ENCODE measurements at regions not wholly inside any gene's neighbourhood (a gene's known extent, or its start where the extent isn't known, plus 50 kb on each side); places are given as distances from the start of the nearest gene placed in this dataset.

GRCh38 chr12:78795934-78796445 lies 68.6 kb upstream of the SYT1 start:
- no peak overlapping the region for H3K27ac ChIP-seq
- DNase-seq (ENCODE audit: low spot score): peak; percentile 1
- ChIA-PET CTCF (no interaction called here), POLR2A (ENCODE audit: low non-redundant PET) (no interaction called here)
- TF ChIP-seq CTCF (conservative IDR thresholded peaks at IDR 0.05; ENCODE audit: low read depth): no peak

- no peak overlapping the region for H3K27ac ChIP-seq
- no peak for TF ChIP-seq CTCF (conservative IDR thresholded peaks at IDR 0.05; ENCODE audit: low read depth)
- ChIA-PET CTCF (no interaction called here), POLR2A (ENCODE audit: low non-redundant PET) (no interaction called here)
- DNase-seq (ENCODE audit: low spot score): no peak
Observed at GRCh38 chr12:78797196-78797931, 67.2 kb upstream of the SYT1 start.

DNA sequence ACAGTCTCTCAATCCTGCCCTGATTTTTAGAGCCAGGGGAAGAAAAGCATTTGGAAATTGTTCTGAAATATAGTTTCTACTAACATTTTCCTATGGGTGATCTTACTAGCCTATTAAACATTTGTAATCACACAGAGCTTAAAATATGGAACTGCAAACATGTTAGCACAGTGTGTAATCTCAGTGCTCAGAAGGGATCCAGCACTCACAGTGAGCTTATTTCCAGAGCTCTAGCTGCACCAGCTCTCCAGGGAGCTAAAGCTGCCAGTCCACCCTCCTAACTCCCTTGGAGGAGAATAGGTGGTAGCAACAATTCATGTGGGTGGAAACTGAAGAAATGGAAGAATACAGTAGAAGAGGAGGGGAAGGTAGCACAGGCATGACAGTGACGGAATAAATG lies 64.9 kb upstream of the SYT1 start:
- no peak for DNase-seq (ENCODE audit: low spot score)
- ChIA-PET CTCF (no interaction called here), POLR2A (ENCODE audit: low non-redundant PET) (no interaction called here)
- H3K27ac ChIP-seq: no peak overlapping the region
- TF ChIP-seq CTCF (conservative IDR thresholded peaks at IDR 0.05; ENCODE audit: low read depth): no peak

DNA sequence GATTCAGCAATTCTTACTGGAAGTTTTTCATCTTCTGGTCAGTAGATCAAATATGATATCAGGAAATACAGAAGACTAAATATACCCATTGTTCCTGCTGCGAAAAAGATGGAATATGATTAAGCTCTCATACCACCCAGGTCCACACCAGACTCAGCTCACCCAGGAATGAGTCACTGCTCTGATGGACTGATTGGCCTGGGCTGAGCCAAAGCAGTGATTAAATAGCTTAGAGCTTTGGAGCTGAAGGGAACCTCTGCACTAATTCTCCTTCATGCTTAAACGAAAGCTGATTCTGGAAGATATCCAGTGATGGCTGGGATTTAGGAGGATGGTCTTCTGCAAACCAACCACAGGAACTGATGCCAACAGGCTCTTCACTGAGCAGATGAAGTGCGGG lies 62.0 kb upstream of the SYT1 start:
- no peak for TF ChIP-seq CTCF (conservative IDR thresholded peaks at IDR 0.05; ENCODE audit: low read depth)
- CTCF ChIA-PET: interaction anchor here (0.6 kb wide), 2 partner anchors 161 to 882 kb away, joined by 3 read pairs; no protein-coding TSS in a partner anchor
- peak; percentile 28 for DNase-seq (ENCODE audit: low spot score)
- H3K27ac ChIP-seq: no peak overlapping the region
- POLR2A ChIA-PET (ENCODE audit: low non-redundant PET): no interaction called here

- POLR2A ChIA-PET (ENCODE audit: low non-redundant PET): no interaction called here
- no peak for TF ChIP-seq CTCF (conservative IDR thresholded peaks at IDR 0.05; ENCODE audit: low read depth)
Observed at GRCh38 chr12:78804262-78804661, 60.3 kb upstream of the SYT1 start.

More at GRCh38 chr12:78804262-78804661, 60.3 kb upstream of the SYT1 start:
- H3K27ac ChIP-seq: no peak overlapping the region
- DNase-seq (ENCODE audit: low spot score): no peak
- CTCF ChIA-PET: no interaction called here

Data from RWPE1 (cell line).